Activated CD8-positive, alpha-beta memory T cell treated with anti-CD3 and anti-CD28 coated beads, Interleukin-2, amount 50 U/mL, for 1 hour (primary cell): ENCODE measurements at regions not wholly inside any gene's neighbourhood (a gene's known extent, or its start where the extent isn't known, plus 50 kb on each side); places are given as distances from the start of the nearest gene placed in this dataset.
A peak's percentile ranks its signal among the peaks of the same experiment; 100 is the strongest.

Experiments used
- DNase-seq: peaks from one replicate; pipeline ENCODE4 v3.0.0-alpha.2; 2020; ENCODE audit errors: extremely low read depth

DNA sequence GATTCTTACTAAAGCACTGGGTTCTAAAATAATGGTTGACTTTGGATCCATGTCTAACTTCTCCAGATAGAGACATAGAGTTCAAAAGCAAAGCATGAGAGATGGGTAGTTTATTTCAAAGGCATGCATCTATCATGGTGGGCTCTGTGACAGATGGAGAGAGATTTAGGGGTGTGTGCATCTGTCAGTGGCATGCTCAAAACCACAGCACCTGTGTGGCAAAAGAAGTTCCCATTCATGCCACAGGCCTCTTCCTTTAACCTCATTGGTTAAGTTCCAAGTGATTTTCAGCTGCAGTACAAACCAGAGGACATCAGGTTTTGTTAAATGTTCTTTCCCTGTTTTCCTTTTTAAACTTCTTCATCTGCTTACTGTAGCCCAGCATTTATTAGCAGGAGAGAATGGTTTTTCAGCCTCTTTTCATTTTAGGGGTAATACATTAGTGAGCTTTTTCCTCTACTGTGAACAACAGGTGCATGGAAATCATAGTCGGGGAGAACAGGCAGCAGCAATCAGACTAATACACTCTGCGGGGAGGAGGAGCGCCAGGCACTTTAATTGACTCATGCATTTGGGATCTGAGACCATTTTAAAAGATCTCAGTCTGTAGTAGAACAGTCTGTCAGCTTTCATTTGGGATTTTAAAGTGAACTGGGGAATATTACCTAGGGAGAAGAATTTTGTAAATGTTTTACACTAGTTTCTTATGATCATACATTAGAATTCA, 52.4 kb upstream of the UPP2 start:
- no peak for DNase-seq

DNA sequence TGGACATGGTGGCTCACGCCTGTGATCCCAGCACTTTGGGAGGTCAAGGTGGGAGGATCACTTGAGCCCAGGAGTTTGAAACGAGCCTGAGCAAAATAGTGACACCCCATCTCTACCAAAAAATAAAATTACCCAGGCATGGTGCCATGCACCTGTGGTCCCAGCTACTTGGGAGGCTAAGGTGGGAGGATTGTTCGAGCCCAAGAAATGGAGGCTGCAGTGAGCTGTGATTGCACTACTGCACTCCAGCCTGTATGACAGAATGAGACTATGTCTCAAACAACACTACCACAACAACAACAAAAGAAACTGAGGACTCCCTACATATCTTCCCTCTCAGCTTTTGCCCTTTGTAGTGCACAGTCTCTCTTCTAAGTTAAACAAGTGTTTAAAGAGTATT, 53.3 kb upstream of the UPP2 start:
- no peak for DNase-seq

DNA sequence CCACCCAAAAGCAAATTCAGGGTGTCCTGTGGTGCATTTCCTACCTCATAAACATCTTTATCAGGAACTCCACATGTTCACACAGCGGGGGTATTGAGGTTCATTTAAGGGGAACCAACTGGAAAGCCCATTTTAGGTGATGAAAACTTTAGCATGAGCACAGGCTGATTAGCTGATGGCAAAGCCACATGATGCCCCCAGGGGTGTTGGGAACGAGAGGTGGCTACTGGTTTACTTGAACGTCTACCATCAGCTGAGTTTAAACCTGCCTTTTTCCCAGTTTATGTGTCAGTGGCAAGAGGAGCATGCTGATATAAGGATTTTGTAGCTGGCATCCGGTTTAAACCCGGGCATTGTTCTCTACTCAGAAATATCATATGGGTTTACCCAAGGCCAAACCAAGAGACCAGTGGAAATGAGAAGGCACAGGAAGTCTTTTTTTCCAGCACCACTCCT, 54.5 kb upstream of the UPP2 start:
- no peak for DNase-seq

DNA sequence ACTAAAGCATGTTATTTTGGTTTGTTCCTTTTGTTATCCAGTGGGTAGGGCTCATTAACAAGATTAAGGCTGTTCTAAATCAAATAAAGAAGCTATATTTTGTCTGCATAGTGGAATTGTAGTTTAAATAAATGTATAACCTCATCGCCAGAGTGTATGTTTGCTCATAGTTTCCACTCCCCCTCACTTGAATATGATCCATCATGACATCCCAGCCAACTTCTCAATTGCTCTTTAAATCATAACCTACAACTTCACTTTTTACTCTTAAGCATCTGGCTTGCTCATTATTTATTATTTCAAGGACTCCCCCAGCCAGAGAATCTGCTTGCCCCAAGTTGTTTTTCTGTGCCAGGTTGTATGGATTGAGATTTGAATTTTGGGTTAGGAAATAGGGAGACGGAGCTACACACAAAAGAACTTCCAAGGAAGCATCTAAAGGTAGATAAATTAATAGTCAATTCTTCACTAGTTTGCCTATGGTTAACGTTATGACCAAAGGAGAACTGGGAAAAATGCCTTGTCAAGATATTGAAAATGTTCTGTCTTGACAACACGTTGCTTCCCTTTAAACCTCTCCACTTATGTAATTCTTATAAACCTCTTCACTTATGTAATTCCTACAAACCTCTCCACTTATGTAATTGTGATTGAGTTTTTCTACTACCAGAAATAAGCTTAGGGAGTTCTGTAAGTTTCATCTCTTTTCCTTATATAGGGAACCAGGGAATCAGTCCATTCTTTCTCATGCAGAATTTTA, 55.4 kb upstream of the UPP2 start:
- no peak for DNase-seq

DNA sequence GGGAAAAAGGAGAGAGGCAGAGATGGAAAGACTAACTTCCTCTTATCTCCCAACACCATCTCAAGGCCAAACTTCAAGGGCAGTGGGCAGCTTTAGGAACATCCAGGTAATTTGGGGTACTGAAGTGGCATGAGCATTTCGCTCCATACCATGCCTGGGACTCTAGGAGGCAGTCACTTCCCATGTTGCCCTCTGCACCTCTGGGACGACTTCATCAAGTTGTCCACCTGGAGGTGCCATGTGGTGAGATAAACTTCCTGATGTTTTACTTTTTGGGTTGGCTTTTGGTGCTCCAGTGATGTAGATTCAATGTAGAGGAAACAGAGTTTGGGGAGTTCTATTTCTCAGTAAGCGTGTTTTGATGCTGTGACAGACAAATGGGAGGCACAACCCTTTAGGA, 56.3 kb upstream of the UPP2 start:
- DNase-seq: no peak

DNA sequence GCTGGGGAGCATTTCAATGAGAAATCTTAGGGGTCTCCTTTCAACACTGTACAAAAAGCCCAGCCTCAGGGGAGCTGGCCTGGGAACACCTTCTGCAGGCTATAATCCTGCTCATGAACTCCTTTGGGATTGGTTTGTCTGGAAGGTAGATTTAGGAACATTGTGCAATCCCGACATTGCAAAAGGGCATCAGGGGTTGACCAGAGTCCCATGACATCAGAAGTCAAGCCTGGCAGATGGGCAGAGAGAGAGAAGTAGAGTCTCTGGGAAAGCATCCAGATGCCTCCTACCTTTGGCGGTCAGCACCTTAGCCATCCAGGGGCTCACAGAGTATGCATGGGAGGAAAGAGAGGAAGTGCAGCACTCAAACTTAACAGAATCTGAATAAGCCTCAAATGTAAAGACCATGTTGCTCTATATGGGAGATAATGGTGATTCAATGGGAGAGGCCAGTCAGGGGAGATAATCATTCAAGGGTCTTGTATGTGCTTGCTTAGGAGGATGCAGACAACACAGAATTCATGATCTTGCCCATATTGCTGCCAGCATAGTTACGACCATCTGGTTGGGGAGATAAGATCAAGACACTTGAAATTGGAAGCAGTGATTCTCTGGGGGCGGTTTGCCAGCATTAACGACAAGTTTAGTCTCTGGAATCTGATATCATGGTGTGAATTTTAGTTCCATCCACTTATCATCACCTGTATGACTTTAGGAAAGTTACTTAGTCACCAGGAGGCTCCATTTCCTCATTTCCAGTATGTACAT, 58.3 kb upstream of the UPP2 start:
- no peak for DNase-seq

DNA sequence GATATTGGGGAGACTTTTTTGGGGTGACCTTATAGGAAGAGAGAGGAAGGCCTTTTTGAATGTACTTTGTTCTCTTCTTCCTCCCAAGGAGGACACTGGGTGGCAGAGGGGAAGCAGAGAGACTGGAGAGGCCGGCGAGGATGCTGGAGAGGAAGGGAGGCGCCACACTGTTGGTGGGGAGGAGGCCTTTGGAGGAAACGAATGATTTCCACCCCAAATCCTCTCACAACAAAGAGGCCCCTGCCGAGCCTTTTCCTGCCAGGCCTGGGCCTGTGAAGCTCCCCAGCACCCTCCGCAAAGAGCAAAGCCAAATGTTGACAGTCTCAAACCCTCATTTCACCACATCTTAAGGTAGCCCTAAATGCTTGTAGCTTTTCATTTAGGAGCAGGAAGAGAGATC, 59.0 kb upstream of the UPP2 start:
- DNase-seq: no peak

DNA sequence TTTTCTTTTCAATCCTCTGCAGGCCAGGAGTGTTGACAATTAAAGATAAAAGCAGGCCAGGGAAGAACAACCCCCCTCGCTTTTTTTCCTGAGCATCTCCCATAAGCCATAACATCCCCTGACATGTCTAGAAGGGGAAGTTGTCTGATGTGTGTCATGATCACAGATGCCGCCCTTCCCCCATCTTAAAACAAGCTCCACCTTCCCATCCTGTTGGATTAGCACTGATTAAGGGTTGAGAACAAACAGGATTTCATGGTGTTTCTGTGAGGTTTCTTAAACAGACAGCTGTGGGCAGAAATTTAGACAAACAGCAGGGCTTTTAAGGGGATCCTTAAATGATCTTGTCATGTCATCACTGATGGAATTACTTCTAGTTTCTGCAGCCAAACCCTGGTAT, 59.4 kb upstream of the UPP2 start:
- DNase-seq: no peak

DNA sequence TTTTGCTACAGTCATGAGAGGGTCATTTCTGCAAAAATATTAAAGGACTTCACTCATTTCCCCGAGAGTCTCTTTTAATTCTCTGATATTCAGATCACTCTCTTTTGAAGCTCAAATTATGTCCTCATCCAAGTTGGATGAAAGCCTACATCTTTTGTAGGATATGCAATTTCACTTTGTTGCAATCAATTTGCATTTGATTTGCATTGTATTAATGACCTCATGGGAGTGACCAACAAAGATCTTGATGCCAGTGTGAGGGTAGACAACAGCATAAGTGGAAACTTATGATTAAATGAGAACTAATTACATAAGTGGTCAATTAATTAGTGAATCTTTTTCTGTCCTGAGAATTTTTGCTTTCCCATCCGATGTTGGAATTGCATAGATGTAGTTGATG, 60.3 kb upstream of the UPP2 start:
- no peak for DNase-seq

DNA sequence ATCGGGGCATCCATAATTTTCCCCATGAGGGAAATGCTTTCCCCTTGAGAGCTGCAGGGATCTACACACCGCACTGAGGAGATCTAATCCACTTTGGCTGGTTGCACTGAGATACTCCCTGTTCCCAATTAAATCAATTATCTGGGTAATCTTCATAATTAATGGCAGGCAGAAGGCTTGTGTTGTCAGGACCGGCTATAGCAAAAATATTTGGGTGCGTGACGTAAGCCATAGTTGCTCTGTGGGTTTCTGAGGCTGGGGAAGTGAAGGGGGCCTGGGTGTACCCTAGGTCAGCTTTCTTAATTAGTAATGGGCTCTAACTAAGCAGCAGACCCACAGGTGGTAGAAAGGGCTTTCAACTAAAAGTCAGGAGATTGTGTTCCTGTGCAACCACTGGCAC, 62.8 kb upstream of the UPP2 start:
- no peak for DNase-seq

DNA sequence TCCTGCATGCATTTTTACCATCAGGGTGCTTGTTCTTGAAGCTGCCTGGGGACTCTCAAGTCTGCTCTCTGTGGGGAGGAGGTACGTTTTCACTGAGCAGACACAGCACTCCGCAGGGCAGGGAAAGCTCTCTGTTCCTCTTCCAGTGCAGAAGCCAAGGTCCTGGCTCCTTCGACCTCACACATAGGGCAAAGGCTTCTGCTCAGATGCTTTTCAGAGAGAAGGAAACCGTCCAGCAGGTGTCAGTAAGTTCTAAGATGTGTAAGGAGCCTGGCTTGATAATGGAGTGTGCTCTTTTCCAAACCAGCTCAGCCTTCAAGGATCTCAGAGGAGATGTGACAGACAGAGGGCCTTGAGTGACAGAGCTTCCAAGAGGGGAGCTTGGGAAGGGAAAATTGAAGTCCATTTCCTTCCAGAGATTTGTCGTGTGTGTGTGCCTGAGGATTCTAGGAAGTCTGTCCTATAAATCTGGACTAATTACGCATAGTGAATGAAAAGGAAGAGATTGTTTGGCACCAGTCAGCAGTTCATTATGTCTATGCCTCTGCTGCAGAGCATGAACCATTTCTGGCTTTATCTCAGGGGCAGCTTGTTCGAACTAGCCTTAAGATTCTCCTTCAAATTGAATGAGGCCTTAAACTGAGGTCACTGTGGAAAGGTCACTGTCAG, 67.3 kb upstream of the UPP2 start:
- DNase-seq: no peak

DNA sequence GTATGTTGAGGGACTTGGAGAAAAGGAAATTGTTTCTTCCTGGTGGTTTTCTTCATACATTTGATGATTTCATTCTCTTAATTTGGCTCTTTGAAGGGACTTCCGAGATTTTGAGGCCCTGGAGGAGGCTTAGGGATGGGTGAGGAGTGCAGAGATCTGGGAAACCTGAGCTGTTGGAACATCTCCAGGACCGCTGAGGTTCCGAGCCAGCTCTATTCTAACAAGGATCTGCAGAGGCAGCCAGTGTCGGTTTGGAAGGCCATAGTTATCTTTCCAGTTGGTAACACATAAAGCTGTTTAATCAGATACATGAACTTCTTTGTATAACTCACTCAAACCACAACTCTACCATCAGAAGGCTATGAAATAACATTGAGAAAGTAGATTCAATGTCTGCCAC, 70.3 kb upstream of the UPP2 start:
- DNase-seq: no peak

DNA sequence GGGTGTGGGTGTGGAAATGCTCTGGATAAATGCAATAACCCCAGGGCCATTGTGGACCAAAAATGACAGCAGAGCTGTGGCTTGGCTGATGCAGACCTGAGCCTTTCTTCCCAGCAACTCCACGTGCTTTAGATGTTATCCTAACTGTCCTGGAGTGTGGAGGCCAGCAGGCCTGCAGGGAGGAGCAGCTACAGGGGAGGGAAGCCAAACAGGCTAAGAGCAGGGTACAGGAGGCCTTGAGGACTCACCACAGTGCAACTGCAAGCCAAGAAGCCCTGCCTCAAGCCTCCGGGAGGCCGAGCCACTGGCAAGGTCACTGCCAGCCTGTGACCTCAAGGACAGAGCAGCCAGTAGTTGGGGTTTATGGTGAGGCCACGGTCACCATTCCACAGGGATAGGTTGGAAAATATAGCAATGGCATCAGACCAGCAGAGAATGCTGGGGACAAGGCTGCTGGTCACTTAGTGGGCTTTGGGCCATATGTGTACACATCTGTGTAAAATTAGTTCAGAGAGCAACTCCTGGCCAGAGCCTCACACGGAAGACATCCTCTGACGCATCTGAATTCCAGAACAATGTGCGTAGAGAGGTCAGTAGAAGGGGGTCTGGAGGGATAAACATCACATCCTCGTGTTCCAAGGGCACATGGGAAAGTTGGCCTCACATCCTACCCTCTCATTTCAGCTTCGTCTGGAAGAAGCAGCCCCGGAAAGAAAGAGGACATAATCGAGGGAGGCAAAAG, 76.2 kb upstream of the UPP2 start:
- no peak for DNase-seq

DNA sequence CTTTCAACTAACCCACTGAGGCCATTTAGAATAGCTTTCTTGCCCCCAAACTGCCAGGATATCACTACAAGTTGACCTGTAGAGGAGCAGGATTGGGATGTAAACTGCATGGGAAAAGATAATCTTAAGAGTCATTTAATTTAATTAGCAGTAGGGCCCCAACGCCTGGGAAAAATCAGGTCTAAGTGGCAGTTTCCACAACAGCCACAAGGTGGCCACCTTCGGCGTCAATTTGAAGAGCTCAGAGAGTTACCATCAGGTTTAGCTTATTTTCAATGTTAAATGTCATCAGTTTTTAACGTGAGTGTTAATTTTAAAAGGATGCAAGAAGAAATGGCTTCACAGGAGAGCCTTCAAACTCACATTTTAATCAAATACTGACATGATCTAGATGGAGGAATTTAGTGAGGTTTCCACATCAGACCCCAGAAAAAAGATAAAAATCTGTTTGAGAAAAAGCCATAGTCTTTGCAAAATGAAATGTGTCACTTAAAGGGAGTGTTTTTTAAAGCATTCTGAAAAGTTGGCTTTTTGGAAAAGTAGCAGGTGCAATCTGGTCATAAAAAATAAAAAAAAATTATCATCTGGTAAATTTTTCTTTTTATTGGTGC, 77.3 kb upstream of the UPP2 start:
- peak; percentile 9 for DNase-seq

DNA sequence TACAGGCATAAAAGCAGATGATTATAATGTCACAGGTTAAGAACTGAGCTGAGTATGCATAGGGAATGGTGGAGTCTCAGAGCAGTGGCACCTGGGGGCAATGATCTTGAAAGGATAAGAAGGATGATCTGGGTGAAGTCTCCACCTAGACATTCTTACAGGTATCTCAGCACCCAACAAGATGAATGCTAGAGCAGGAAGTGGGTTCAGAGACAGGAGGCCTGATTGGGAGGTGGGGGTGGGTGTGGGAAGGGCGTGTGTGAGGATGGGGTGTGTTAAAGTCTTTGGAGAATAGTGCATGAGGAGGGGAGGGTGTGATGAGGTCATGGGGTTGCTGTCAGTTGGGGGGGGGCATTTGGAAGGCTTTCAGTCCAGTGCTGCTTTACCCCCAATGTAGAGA, 78.8 kb upstream of the UPP2 start:
- no peak for DNase-seq

DNA sequence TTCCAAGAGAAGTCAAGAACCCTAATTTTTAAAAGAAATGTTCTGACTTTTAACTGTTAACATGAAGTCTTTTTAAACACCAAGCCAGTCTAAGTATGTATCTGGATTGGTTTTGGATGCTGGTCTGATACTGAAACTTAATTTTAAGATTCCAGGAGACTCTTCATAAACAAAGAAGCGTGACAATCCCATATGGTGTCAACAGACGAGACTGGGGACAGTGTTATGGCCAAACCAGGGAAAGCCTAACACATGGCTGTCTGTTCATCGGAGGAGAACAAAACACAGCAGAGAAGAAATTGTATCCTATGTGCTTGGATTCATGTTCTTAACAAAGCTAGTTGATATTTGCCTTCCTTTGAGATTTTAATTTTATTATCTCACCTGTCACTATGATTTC, 80.5 kb upstream of the UPP2 start:
- DNase-seq: no peak

DNA sequence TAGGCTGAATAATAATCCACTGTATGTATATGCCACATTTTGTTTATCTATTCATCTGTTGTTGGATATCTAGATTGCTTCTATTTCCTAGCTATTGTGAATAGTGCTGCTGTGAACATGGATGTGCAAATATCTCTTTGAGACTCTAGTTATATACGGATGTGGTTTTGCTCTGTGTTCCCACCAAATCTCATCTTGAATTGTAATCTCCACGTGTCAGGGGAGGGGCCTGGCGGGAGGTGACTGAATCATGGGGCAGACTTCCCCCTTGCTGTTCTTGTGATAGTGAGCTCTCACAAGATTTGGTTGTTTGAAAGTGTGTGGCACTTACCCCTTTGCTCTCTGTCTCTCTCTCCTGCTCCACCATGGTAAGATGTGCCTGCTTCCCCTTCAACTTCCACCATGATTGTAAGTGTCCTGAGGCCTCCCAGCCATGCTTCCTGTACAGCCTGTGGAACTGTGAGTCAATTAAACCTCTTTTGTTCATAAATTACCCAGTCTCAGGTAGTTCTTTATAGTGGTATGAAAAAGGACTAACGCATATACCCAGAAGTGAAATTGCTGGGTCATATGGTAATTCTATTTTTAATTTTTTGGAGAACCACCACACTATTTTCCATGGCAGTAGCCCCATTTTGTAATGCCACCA, 86.1 kb upstream of the UPP2 start:
- no peak for DNase-seq

DNA sequence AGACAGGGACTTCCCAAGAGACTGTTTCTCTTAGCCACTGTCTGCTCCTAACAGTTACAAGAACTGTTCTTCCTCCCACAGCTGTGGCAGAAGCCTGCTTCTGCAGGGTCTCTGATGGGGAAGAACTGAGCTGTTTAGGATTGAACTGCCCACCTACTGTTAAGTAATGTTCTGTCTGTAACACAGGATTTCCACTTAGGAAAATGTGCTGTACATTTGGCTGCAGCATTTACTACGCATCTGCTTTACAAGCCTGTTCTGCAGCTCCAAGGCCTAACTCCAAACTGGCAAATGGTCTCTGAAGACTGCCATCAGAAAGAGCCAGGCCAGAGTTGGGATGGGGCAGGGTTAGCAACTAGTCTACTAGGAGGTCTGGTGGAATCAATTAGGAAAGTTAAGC, 87.8 kb upstream of the UPP2 start:
- DNase-seq: no peak

DNA sequence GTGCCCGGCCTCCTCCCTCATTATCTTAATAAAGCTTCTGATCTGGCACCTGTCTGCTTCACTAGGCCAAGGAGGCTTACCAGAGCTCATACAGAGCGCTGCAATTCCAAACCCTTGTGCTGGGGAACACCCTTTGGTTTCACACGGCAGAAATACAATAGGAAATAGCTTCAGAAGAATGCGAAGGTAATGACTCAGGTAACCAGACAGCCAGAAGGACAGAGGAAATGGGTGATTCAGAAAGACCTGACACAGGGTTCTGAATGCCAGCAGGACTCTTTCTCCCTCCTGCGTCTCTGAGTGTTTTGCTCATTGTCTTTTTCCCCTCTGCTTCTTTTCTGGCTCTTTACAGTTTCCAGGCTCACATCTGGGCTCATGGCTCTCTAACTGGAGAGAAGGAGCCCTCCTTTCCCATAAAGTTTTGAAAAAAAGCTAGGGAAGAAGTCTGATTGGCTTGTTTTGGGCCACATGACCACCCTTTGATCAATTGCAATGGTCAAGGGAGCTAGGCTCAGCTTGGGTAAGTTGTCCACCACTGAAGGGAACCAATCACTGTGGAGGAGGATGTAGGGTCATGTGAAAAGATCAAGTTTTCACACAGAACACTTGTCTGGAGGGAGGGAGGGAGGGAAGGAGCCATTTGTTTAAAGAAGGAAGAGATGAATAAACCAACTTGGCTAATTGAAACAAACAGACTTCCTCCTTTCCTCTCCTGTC, 90.5 kb upstream of the UPP2 start:
- DNase-seq: no peak

DNA sequence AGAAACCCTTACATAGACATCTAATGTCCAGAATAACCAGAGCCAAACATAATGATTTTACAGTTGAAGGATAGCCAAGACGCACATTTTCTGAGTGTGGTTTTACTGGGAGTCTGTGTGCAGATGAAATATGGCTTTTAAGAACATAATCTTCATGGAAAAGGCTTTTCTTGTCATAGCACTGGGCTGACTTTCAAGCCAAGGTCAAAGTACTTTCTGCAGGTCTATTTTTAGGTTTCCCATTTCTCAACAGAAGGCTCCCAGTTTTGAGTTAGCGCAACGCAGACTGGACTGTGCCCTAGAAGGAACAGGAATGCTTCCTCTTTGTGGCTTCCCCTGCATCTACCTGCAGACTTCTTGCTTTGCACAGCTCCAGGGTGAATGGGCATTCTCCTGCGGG, 92.3 kb upstream of the UPP2 start:
- no peak for DNase-seq
